IPS-18c (cell line): ENCODE measurements at regions not wholly inside any gene's neighbourhood (a gene's known extent, or its start where the extent isn't known, plus 50 kb on each side); places are given as distances from the start of the nearest gene placed in this dataset.
"Not testable (repeated sequence)": the region's sequence is repeated elsewhere in the genome, so short reads cannot be mapped to it uniquely, and the experiment has no call there.

Experiments used
- H3K4me3 ChIP-seq: 2 replicates; pipeline ENCODE4 v1.7.0; 2013; ENCODE audit warnings: low read depth, mild to moderate bottlenecking, low read length, moderate library complexity; ENCODE audit not compliant: insufficient read depth
- H3K9me3 ChIP-seq: one replicate; pipeline ENCODE4 v1.6.1; 2013; ENCODE audit warnings: mild to moderate bottlenecking, low read length, moderate library complexity; ENCODE audit not compliant: control insufficient read depth, insufficient read depth

GRCh38 chr4:66949419-66949818 is 595.9 kb downstream of the CENPC start:
- H3K4me3 ChIP-seq = no peak overlapping the region
- no peaks in the 10 kb centered on the region for H3K9me3 ChIP-seq

GRCh38 chr4:66946761-66947160 is 598.5 kb downstream of the CENPC start:
- Histone ChIP-seq H3K4me3 (no peak overlapping the region), H3K9me3 (no peaks in the 10 kb centered on the region)

GRCh38 chr4:66943112-66943511 is 602.2 kb downstream of the CENPC start:
- H3K4me3 ChIP-seq = no peak overlapping the region
- no peaks in the 10 kb centered on the region for H3K9me3 ChIP-seq

GRCh38 chr4:66931981-66932380 is 613.3 kb downstream of the CENPC start:
- H3K4me3 ChIP-seq, H3K9me3 ChIP-seq: not testable (repeated sequence)

GRCh38 chr4:66930206-66930605 is 615.1 kb downstream of the CENPC start:
- Histone ChIP-seq H3K4me3 (no peak overlapping the region), H3K9me3 (no peaks in the 10 kb centered on the region)

- H3K4me3 ChIP-seq = no peak overlapping the region
- H3K9me3 ChIP-seq = no peaks in the 10 kb centered on the region
Measured at GRCh38 chr4:66929748-66930147, 615.6 kb downstream of the CENPC start.

GRCh38 chr4:66928881-66929280 is 616.4 kb downstream of the CENPC start:
- not testable (repeated sequence) for H3K9me3 ChIP-seq, H3K4me3 ChIP-seq

GRCh38 chr4:66927937-66928336 is 617.4 kb downstream of the CENPC start:
- no peak overlapping the region for H3K4me3 ChIP-seq
- H3K9me3 ChIP-seq = no peaks in the 10 kb centered on the region

- no peak overlapping the region for H3K4me3 ChIP-seq
- H3K9me3 ChIP-seq = no peaks in the 10 kb centered on the region
Measured at GRCh38 chr4:66926687-66927086, 618.6 kb downstream of the CENPC start.

GRCh38 chr4:66923081-66923865 is 622.0 kb downstream of the CENPC start:
- H3K4me3 ChIP-seq = no peak overlapping the region
- H3K9me3 ChIP-seq = no peaks in the 10 kb centered on the region

GRCh38 chr4:66921433-66921832 is 623.9 kb downstream of the CENPC start:
- H3K4me3 ChIP-seq = no peak overlapping the region
- no peaks in the 10 kb centered on the region for H3K9me3 ChIP-seq

- Histone ChIP-seq H3K9me3 (no peaks in the 10 kb centered on the region), H3K4me3 (no peak overlapping the region)
Measured at GRCh38 chr4:66920514-66920913, 624.8 kb downstream of the CENPC start.

GRCh38 chr4:66911880-66912279 is 633.4 kb downstream of the CENPC start:
- no peaks in the 10 kb centered on the region for H3K9me3 ChIP-seq
- H3K4me3 ChIP-seq = no peak overlapping the region

- no peaks in the 10 kb centered on the region for H3K9me3 ChIP-seq
- H3K4me3 ChIP-seq = no peak overlapping the region
Measured at GRCh38 chr4:66906314-66906713, 639.0 kb downstream of the CENPC start.

GRCh38 chr4:66899422-66900065 is 645.8 kb downstream of the CENPC start:
- H3K9me3 ChIP-seq = peaks cover 3% of the 10 kb centered on the region
- no peak overlapping the region for H3K4me3 ChIP-seq

- Histone ChIP-seq H3K9me3 (no peaks in the 10 kb centered on the region), H3K4me3 (no peak overlapping the region)
Measured at GRCh38 chr4:66893807-66894206, 651.5 kb downstream of the CENPC start.

GRCh38 chr4:66887061-66887460 is 658.2 kb downstream of the CENPC start:
- Histone ChIP-seq H3K9me3 (no peaks in the 10 kb centered on the region), H3K4me3 (no peak overlapping the region)

- Histone ChIP-seq H3K9me3 (no peaks in the 10 kb centered on the region), H3K4me3 (no peak overlapping the region)
Measured at GRCh38 chr4:66885501-66886165, 659.7 kb downstream of the CENPC start.
